ENCODE measurements at regions not wholly inside any gene's neighbourhood (a gene's known extent, or its start where the extent isn't known, plus 50 kb on each side); places are given as distances from the start of the nearest gene placed in this dataset.

GRCh38 chr13:112165712-112166111 lies 98.8 kb downstream of the SOX1 start:
- intact Hi-C loops (cut with DNase I) = no loop called here
- no peak overlapping the region for H3K27ac ChIP-seq
- H3K27me3 ChIP-seq = no peaks in the 10 kb centered on the region
- H3K9ac ChIP-seq (ENCODE audit: low read depth in 2 of 2, low read length in 2 of 2) = no peak overlapping the region
- no peak overlapping the region for H3K4me3 ChIP-seq
- H3K36me3 ChIP-seq = no peaks in the 10 kb centered on the region
- no peak for TF ChIP-seq CTCF (IDR thresholded peaks at IDR 0.05)
- H3K9me3 ChIP-seq = no peaks in the 10 kb centered on the region
- DNase-seq = no peak
- no peaks in the 10 kb centered on the region for H3K4me1 ChIP-seq

- H3K4me1 ChIP-seq = no peaks in the 10 kb centered on the region
- no peak overlapping the region for H3K9ac ChIP-seq (ENCODE audit: low read depth in 2 of 2, low read length in 2 of 2)
- intact Hi-C loops (cut with DNase I) = no loop called here
- no peaks in the 10 kb centered on the region for H3K27me3 ChIP-seq
- no peak for TF ChIP-seq CTCF (IDR thresholded peaks at IDR 0.05)
- H3K36me3 ChIP-seq = no peaks in the 10 kb centered on the region
- no peak overlapping the region for H3K4me3 ChIP-seq
- no peak for DNase-seq
- H3K27ac ChIP-seq = no peak overlapping the region
- no peaks in the 10 kb centered on the region for H3K9me3 ChIP-seq
Observed at GRCh38 chr13:112168761-112169160, 101.8 kb downstream of the SOX1 start.

GRCh38 chr13:112169941-112170822 lies 103.2 kb downstream of the SOX1 start:
- TF ChIP-seq CTCF (IDR thresholded peaks at IDR 0.05) = no peak
- Histone ChIP-seq H3K36me3 (no peaks in the 10 kb centered on the region), H3K4me1 (no peaks in the 10 kb centered on the region), H3K27me3 (no peaks in the 10 kb centered on the region), H3K9me3 (no peaks in the 10 kb centered on the region), H3K9ac (ENCODE audit: low read depth in 2 of 2, low read length in 2 of 2) (no peak overlapping the region), H3K4me3 (no peak overlapping the region), H3K27ac (no peak overlapping the region)
- intact Hi-C loops (cut with DNase I) = no loop called here
- no peak for DNase-seq

GRCh38 chr13:112170823-112171569 lies 104.0 kb downstream of the SOX1 start:
- no peak for DNase-seq
- no peaks in the 10 kb centered on the region for H3K4me1 ChIP-seq
- no peak overlapping the region for H3K9ac ChIP-seq (ENCODE audit: low read depth in 2 of 2, low read length in 2 of 2)
- H3K9me3 ChIP-seq = no peaks in the 10 kb centered on the region
- no peaks in the 10 kb centered on the region for H3K36me3 ChIP-seq
- no peak overlapping the region for H3K27ac ChIP-seq
- intact Hi-C loops (cut with DNase I) = no loop called here
- no peak overlapping the region for H3K4me3 ChIP-seq
- no peak for TF ChIP-seq CTCF (IDR thresholded peaks at IDR 0.05)
- no peaks in the 10 kb centered on the region for H3K27me3 ChIP-seq

GRCh38 chr13:112171570-112171965 lies 104.6 kb downstream of the SOX1 start:
- H3K27ac ChIP-seq = no peak overlapping the region
- intact Hi-C loops (cut with DNase I) = no loop called here
- no peak overlapping the region for H3K4me3 ChIP-seq
- H3K9ac ChIP-seq (ENCODE audit: low read depth in 2 of 2, low read length in 2 of 2) = no peak overlapping the region
- no peak for TF ChIP-seq CTCF (IDR thresholded peaks at IDR 0.05)
- no peaks in the 10 kb centered on the region for H3K36me3 ChIP-seq
- H3K27me3 ChIP-seq = no peaks in the 10 kb centered on the region
- no peak for DNase-seq
- H3K4me1 ChIP-seq = no peaks in the 10 kb centered on the region
- H3K9me3 ChIP-seq = no peaks in the 10 kb centered on the region
